Suprapubic skin (tissue), 4 donors: ENCODE measurements at regions not wholly inside any gene's neighbourhood (a gene's known extent, or its start where the extent isn't known, plus 50 kb on each side); places are given as distances from the start of the nearest gene placed in this dataset.

Experiments used
- CTCF ChIP-seq, 2 donors: fragments of 200-600 bp in 1 of 2; fragments of 450-650 bp in 1 of 2; sonication (generic) in 1 of 2; IDR thresholded peaks; one replicate each; pipeline ENCODE4 v1.5.1; 2016 to 2019; ENCODE audit warnings: antibody characterized with exemption in 2 of 2, mild to moderate bottlenecking in 1 of 2, moderate library complexity in 1 of 2
- EP300 ChIP-seq: sonication (generic); formaldehyde crosslinking; IDR thresholded peaks from one replicate; pipeline ENCODE4 v1.6.1; 2017; ENCODE audit warnings: antibody characterized with exemption
- POLR2A ChIP-seq, 2 donors: fragments of 450-650 bp; IDR thresholded peaks; one replicate each; pipeline ENCODE4 v1.6.1; 2017; ENCODE audit warnings: antibody characterized with exemption in 2 of 2, mild to moderate bottlenecking in 2 of 2, moderate library complexity in 2 of 2
- POLR2AphosphoS5 ChIP-seq, 3 donors: sonication (generic); formaldehyde crosslinking; IDR thresholded peaks; one replicate each; pipeline ENCODE4 v1.6.1; 2017; ENCODE audit warnings: antibody characterized with exemption in 3 of 3

- TF ChIP-seq CTCF (IDR thresholded peaks at IDR 0.05) (no peak), POLR2AphosphoS5 (IDR thresholded peaks at IDR 0.05) (no peak), POLR2A (IDR thresholded peaks at IDR 0.05) (no peak), EP300 (no peak)
Observed at GRCh38 chr3:72474775-72475174, 373.5 kb downstream of the SHQ1 start.
